Neutrophil (primary cell): ENCODE measurements at regions not wholly inside any gene's neighbourhood (a gene's known extent, or its start where the extent isn't known, plus 50 kb on each side); places are given as distances from the start of the nearest gene placed in this dataset.

Source experiments
- H3K27ac ChIP-seq: fragments of 200-600 bp; sonication (generic); 2 replicates; pipeline ENCODE4 v1.5.1; 2016; ENCODE audit warnings: mild to moderate bottlenecking, moderate library complexity
- H3K27me3 ChIP-seq: fragments of 200-600 bp; sonication (generic); 2 replicates; pipeline ENCODE4 v1.6.0; 2016; ENCODE audit warnings: mild to moderate bottlenecking
- H3K36me3 ChIP-seq: fragments of 200-600 bp; sonication (generic); 2 replicates; pipeline ENCODE4 v1.5.1; 2017
- H3K4me1 ChIP-seq, 2 experiments: fragments of 200-600 bp in 1 of 2; sonication (generic) in 1 of 2; 1 replicate in 1 of 2; 2 replicates in 1 of 2; pipeline versions ENCODE4 v1.5.1 to v1.6.1; 2013 to 2016; ENCODE audit warnings: low read depth in 1 of 2, low read length in 1 of 2, mild to moderate bottlenecking in 1 of 2, moderate library complexity in 1 of 2; ENCODE audit not compliant: control insufficient read depth in 1 of 2, insufficient read depth in 1 of 2
- H3K4me3 ChIP-seq, 2 experiments: fragments of 200-600 bp in 1 of 2; sonication (generic) in 1 of 2; 1 replicate in 1 of 2; 2 replicates in 1 of 2; pipeline ENCODE4 v1.5.1; 2013 to 2016; ENCODE audit warnings: low read depth in 1 of 2, low read length in 1 of 2, mild to moderate bottlenecking in 1 of 2, moderate library complexity in 1 of 2
- H3K9me3 ChIP-seq: fragments of 200-600 bp; sonication (generic); 2 replicates; pipeline ENCODE4 v1.5.1; 2016
- TF ChIP-seq, protein P1 (sequence below): fragments of 200-600 bp; sonication (generic); IDR thresholded peaks from 2 replicates; pipeline ENCODE4 v1.5.1; 2016; ENCODE audit warnings: antibody characterized with exemption

DNA sequence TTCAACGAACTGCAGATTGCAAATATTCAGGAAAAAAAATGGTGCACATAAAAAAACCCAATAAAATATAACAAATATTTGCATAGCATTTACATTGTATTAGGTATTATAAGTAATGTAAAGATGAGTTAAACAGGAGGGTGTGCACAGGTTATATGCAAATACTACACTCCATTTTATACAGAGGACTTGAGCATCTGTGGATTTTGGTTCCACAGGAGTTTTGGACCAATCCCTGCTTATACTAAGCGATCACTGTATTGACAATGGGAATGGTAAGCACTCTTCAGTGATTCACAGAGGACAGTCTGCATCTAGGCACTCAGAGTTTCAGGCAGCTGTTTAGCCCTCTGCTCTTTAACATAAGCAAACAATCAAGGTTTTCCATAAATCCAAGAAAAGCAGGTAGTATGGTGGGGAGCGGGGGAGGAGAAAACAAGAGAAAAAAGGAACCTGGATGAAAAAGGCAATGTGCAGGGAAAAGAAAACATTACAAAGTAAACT is 206.0 kb upstream of the PARD3B start:
- TF ChIP-seq, protein P1, sequence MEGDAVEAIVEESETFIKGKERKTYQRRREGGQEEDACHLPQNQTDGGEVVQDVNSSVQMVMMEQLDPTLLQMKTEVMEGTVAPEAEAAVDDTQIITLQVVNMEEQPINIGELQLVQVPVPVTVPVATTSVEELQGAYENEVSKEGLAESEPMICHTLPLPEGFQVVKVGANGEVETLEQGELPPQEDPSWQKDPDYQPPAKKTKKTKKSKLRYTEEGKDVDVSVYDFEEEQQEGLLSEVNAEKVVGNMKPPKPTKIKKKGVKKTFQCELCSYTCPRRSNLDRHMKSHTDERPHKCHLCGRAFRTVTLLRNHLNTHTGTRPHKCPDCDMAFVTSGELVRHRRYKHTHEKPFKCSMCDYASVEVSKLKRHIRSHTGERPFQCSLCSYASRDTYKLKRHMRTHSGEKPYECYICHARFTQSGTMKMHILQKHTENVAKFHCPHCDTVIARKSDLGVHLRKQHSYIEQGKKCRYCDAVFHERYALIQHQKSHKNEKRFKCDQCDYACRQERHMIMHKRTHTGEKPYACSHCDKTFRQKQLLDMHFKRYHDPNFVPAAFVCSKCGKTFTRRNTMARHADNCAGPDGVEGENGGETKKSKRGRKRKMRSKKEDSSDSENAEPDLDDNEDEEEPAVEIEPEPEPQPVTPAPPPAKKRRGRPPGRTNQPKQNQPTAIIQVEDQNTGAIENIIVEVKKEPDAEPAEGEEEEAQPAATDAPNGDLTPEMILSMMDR, result no peak
- Histone ChIP-seq H3K27ac (no peak overlapping the region), H3K9me3 (no peaks in the 10 kb centered on the region), H3K27me3 (no peaks in the 10 kb centered on the region), H3K4me3 (no peak overlapping the region), H3K4me1 (no peaks in the 10 kb centered on the region), H3K36me3 (no peaks in the 10 kb centered on the region)

DNA sequence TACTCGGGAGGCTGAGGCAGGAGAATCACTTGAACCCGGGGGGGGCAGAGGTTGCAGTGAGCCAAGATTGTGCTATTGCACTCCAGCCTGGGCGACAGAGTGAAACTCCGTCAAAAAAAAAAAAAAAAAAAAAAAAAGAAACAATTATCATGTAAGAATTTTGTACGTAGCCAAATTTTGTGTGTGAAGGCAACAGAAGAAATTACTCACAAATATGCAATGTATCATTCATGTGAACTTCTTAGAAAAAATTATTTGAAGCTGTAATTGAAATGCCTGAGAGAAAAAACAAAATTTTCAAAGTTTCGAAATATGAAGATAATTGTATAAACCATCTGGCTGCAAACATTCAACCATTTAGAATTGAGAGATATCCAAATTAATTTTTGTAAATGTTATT is 204.8 kb upstream of the PARD3B start:
- Histone ChIP-seq H3K36me3 (no peaks in the 10 kb centered on the region), H3K4me1 (no peaks in the 10 kb centered on the region), H3K27ac (no peak overlapping the region), H3K9me3 (no peaks in the 10 kb centered on the region), H3K27me3 (no peaks in the 10 kb centered on the region), H3K4me3 (no peak overlapping the region)
- TF ChIP-seq, protein P1, result no peak

DNA sequence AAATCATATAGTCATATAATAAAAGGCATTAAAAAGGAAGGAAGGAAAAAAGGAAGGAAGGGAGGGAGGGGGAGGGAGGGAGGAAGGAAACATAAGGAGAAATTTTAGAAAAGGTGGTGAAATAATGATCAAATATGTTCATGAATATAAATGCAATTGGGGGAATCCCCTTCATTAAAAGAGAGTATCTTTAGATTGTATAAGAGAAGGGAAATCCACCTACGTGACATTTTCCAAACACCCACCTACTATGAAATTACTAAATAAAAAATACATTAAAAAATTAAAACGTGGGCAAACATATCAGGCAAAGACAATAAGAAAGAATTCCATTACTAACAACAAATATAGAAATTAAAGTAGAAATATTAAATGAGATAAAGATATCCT is 203.4 kb upstream of the PARD3B start:
- Histone ChIP-seq H3K27me3 (no peaks in the 10 kb centered on the region), H3K9me3 (no peaks in the 10 kb centered on the region), H3K36me3 (no peaks in the 10 kb centered on the region), H3K4me1 (no peaks in the 10 kb centered on the region), H3K27ac (no peak overlapping the region), H3K4me3 (no peak overlapping the region)
- TF ChIP-seq, protein P1, result no peak

DNA sequence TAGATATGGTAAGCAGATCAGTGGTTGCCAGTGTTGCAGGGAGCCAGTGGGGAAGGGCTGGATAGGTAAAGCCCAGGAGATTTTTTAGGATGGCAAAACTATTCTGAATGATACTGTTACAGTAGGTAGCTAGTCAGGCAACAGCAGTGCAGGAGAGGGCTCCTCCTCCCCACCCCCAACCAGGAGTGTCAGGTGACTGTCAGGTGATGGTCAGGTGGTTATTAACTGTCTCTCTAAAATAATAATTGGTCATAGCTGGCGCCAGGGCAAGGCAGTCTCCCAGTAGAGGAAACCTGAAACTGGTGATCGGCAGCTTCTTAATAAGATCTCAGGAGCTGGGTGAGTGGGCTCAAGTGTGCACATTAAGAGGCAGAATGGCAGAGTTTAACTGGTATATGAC is 201.6 kb upstream of the PARD3B start:
- H3K36me3 ChIP-seq, result no peaks in the 10 kb centered on the region
- no peak overlapping the region for H3K4me3 ChIP-seq
- H3K9me3 ChIP-seq, result no peaks in the 10 kb centered on the region
- TF ChIP-seq, protein P1, result no peak
- H3K4me1 ChIP-seq, result no peaks in the 10 kb centered on the region
- no peak overlapping the region for H3K27ac ChIP-seq
- no peaks in the 10 kb centered on the region for H3K27me3 ChIP-seq

DNA sequence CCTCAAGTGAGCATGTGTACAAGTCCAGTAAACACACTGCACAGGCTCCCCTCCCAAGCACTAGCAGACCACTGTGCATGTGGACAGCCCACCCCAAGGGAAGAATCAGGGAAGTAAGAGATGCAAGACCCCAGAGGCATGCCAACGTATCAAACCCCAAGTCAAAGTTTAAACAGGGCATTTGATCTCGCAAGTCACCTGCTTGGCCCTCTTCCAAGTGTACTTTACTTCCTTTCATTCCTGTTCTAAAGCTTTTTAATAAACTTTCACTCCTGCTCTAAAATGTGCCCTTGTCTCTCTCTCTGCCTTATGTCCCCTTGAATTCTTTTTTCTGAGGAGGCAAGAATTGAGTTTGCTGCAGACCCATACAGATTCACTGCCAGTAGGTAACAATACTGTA is 201.2 kb upstream of the PARD3B start:
- no peak overlapping the region for H3K4me3 ChIP-seq
- TF ChIP-seq, protein P1, result no peak

DNA sequence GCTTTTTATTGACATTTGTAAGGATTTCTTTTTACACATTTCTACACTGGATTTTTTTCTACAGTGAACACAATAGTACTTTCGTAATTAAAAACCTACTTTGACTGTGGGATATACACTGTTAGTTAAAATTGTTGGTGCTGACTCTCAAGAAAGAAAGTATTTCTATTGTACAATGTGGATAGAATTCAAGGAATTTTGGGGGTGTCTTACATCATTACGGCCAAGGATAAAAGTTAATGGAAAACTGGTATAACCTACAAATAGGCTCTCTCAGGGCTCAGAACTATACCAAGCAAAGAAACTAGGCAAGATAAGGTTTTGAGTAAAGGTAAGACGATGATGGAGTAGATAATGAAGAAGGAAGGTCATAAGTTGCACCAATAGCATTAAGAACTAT is 198.4 kb upstream of the PARD3B start:
- TF ChIP-seq, protein P1, result no peak
- H3K4me1 ChIP-seq, result no peaks in the 10 kb centered on the region
- no peak overlapping the region for H3K27ac ChIP-seq
- no peaks in the 10 kb centered on the region for H3K36me3 ChIP-seq
- no peak overlapping the region for H3K4me3 ChIP-seq
- H3K27me3 ChIP-seq, result no peaks in the 10 kb centered on the region
- H3K9me3 ChIP-seq, result no peaks in the 10 kb centered on the region

More for the DNA sequence above, 201.2 kb upstream of the PARD3B start:
- no peaks in the 10 kb centered on the region for H3K36me3 ChIP-seq
- no peak overlapping the region for H3K27ac ChIP-seq
- no peaks in the 10 kb centered on the region for H3K27me3 ChIP-seq
- H3K9me3 ChIP-seq, result no peaks in the 10 kb centered on the region
- H3K4me1 ChIP-seq, result no peaks in the 10 kb centered on the region
